ENCODE measurements at regions not wholly inside any gene's neighbourhood (a gene's known extent, or its start where the extent isn't known, plus 50 kb on each side); places are given as distances from the start of the nearest gene placed in this dataset.

- no peak overlapping the region for H3K9ac ChIP-seq (ENCODE audit: low read length)
- TF ChIP-seq EZH2 (IDR thresholded peaks at IDR 0.05; ENCODE audit: borderline replicate concordance, insufficient read depth, low read depth, low read length, poor library complexity, severe bottlenecking) (no peak), CTCF (IDR thresholded peaks at IDR 0.05) (no peak)
- no peak overlapping the region for H3K27ac ChIP-seq (ENCODE audit: low read length in 2 of 2)
- Mint-ChIP-seq H3K27ac (no peak overlapping the region), H3K4me3 (no peak overlapping the region), H3K9me3 (ENCODE audit: insufficient read depth) (no peaks in the 10 kb centered on the region), H3K4me1 (no peaks in the 10 kb centered on the region), H3K27me3 (no peaks in the 10 kb centered on the region)
- ChIA-PET POLR2A (no interaction called here), CTCF (no interaction called here)
- no peaks in the 10 kb centered on the region for H3K27me3 ChIP-seq (replicated peaks in 1 of 4; ENCODE audit: control extremely low read depth in 1 of 4, control insufficient read depth in 3 of 4, insufficient read depth in 4 of 4, low read length in 3 of 4)
- no peaks in the 10 kb centered on the region for H3K4me1 ChIP-seq (ENCODE audit: control insufficient read depth in 2 of 2, insufficient read depth in 2 of 2, low read length in 2 of 2)
- no CpG with 5 or more reads among the region's 2 CpGs for WGBS (ENCODE audit: insufficient coverage)
- intact Hi-C loops (cut with micrococcal nuclease): no loop called here
- DNase-seq: no peak
- no peaks in the 10 kb centered on the region for H3K9me3 ChIP-seq (ENCODE audit: control extremely low read depth in 1 of 3, control insufficient read depth in 2 of 3, insufficient read depth in 1 of 3, low read length in 2 of 3)
- no peak overlapping the region for H3K4me2 ChIP-seq (replicated peaks; ENCODE audit: low read depth, low read length, poor library complexity, severe bottlenecking)
- ATAC-seq (ENCODE audit: low read depth): no peak
- H2AFZ ChIP-seq (ENCODE audit: insufficient read depth, low read depth, low read length, poor library complexity, severe bottlenecking): no peak overlapping the region
- H4K20me1 ChIP-seq (ENCODE audit: control insufficient read depth, insufficient read depth, low read length, poor library complexity, severe bottlenecking): no peaks in the 10 kb centered on the region
- H3K4me3 ChIP-seq (ENCODE audit: control extremely low read depth in 1 of 5, extremely low read depth in 1 of 5, insufficient read depth in 1 of 5, low read depth in 2 of 5, low read length in 4 of 5): no peak overlapping the region
- no peaks in the 10 kb centered on the region for H3K79me2 ChIP-seq (ENCODE audit: control insufficient read depth, insufficient read depth, low read length)
- H3K36me3 ChIP-seq (replicated peaks in 1 of 2; ENCODE audit: control extremely low read depth in 1 of 2, control insufficient read depth in 1 of 2, extremely low read depth in 1 of 2, insufficient read depth in 2 of 2, low read length in 1 of 2): no peaks in the 10 kb centered on the region
Observed at GRCh38 chr5:92887254-92887653, 693.8 kb downstream of the NR2F1-AS1 start.

GRCh38 chr5:92886751-92887150 lies 694.3 kb downstream of the NR2F1-AS1 start:
- no peak overlapping the region for H3K27ac Mint-ChIP-seq

More at GRCh38 chr5:92886751-92887150, 694.3 kb downstream of the NR2F1-AS1 start:
- no peak overlapping the region for H3K9ac ChIP-seq (ENCODE audit: low read length)
- H3K4me3 Mint-ChIP-seq: no peak overlapping the region
- no peak overlapping the region for H3K4me2 ChIP-seq (replicated peaks; ENCODE audit: low read depth, low read length, poor library complexity, severe bottlenecking)
- no peak overlapping the region for H3K27ac ChIP-seq (ENCODE audit: low read length in 2 of 2)
- ATAC-seq (ENCODE audit: low read depth) (no peak), DNase-seq (no peak)
- ChIA-PET POLR2A (no interaction called here), CTCF (no interaction called here)
- TF ChIP-seq EZH2 (IDR thresholded peaks at IDR 0.05; ENCODE audit: borderline replicate concordance, insufficient read depth, low read depth, low read length, poor library complexity, severe bottlenecking) (no peak), CTCF (IDR thresholded peaks at IDR 0.05) (no peak)
- H3K4me3 ChIP-seq (ENCODE audit: control extremely low read depth in 1 of 5, extremely low read depth in 1 of 5, insufficient read depth in 1 of 5, low read depth in 2 of 5, low read length in 4 of 5): no peak overlapping the region
- no peaks in the 10 kb centered on the region for H3K79me2 ChIP-seq (ENCODE audit: control insufficient read depth, insufficient read depth, low read length)
- no peaks in the 10 kb centered on the region for H3K27me3 ChIP-seq (replicated peaks in 1 of 4; ENCODE audit: control extremely low read depth in 1 of 4, control insufficient read depth in 3 of 4, insufficient read depth in 4 of 4, low read length in 3 of 4)
- H3K4me1 ChIP-seq (ENCODE audit: control insufficient read depth in 2 of 2, insufficient read depth in 2 of 2, low read length in 2 of 2): no peaks in the 10 kb centered on the region
- H2AFZ ChIP-seq (ENCODE audit: insufficient read depth, low read depth, low read length, poor library complexity, severe bottlenecking): no peak overlapping the region
- no peaks in the 10 kb centered on the region for H3K27me3 Mint-ChIP-seq
- H3K9me3 Mint-ChIP-seq (ENCODE audit: insufficient read depth): no peaks in the 10 kb centered on the region
- no peaks in the 10 kb centered on the region for H4K20me1 ChIP-seq (ENCODE audit: control insufficient read depth, insufficient read depth, low read length, poor library complexity, severe bottlenecking)
- no peaks in the 10 kb centered on the region for H3K9me3 ChIP-seq (ENCODE audit: control extremely low read depth in 1 of 3, control insufficient read depth in 2 of 3, insufficient read depth in 1 of 3, low read length in 2 of 3)
- intact Hi-C loops (cut with micrococcal nuclease): no loop called here
- no peaks in the 10 kb centered on the region for H3K4me1 Mint-ChIP-seq
- no peaks in the 10 kb centered on the region for H3K36me3 ChIP-seq (replicated peaks in 1 of 2; ENCODE audit: control extremely low read depth in 1 of 2, control insufficient read depth in 1 of 2, extremely low read depth in 1 of 2, insufficient read depth in 2 of 2, low read length in 1 of 2)
- WGBS (ENCODE audit: insufficient coverage): no CpG with 5 or more reads among the region's 3 CpGs

Data from B cell (primary cell).